Esophagus squamous epithelium (tissue), 4 donors: ENCODE measurements at regions not wholly inside any gene's neighbourhood (a gene's known extent, or its start where the extent isn't known, plus 50 kb on each side); places are given as distances from the start of the nearest gene placed in this dataset.

Experiments used
- CTCF ChIP-seq, 6 experiments: fragments of 450-650 bp in 4 of 6; fragments of 200-600 bp in 2 of 6; sonication (generic) in 2 of 6; IDR thresholded peaks; one replicate each; pipeline ENCODE4 v1.5.1; 2016 to 2019; ENCODE audit warnings: antibody characterized with exemption in 6 of 6, mild to moderate bottlenecking in 4 of 6, moderate library complexity in 4 of 6
- POLR2A ChIP-seq, 4 donors: fragments of 450-650 bp; IDR thresholded peaks; one replicate each; pipeline ENCODE4 v1.6.1; 2017; ENCODE audit warnings: antibody characterized with exemption in 4 of 4, mild to moderate bottlenecking in 4 of 4, moderate library complexity in 3 of 4

- no peak for TF ChIP-seq CTCF (IDR thresholded peaks at IDR 0.05)
- TF ChIP-seq POLR2A (IDR thresholded peaks at IDR 0.05), result no peak
Observed at GRCh38 chr6:138631566-138631965, 132.3 kb upstream of the NHSL1 start.
